K562 (cell line): ENCODE measurements at regions not wholly inside any gene's neighbourhood (a gene's known extent, or its start where the extent isn't known, plus 50 kb on each side); places are given as distances from the start of the nearest gene placed in this dataset.

Experiments
- ATAC-seq: fragments of 200-7000 bp; cut with Tn5 transposase; 3 replicates; pipeline ENCODE4 v1.9.1; 2020; ENCODE audit warnings: moderate library complexity
- BruUV-seq: library from RNA; stranded (reverse); fragments of 400-500 nt; replicated peaks from 2 replicates; lab custom pipeline; 2021; lab: Mats Ljungman, UMichigan
- CTCF ChIA-PET: fragments of 300-600 bp; formaldehyde crosslinking; extraction: SDS; loops from one replicate; lab custom pipeline; 2021; ENCODE audit warnings: low intra/inter-chr PET ratio; lab: Yijun Ruan, JAX
- POLR2A ChIA-PET: fragments of 300-600, 350-650 bp; sonication (Branson Sonifier 250); formaldehyde crosslinking; extraction: SDS; loops from one replicate; lab custom pipeline; 2021; ENCODE audit warnings: antibody characterized with exemption, inconsistent platforms; lab: Yijun Ruan, JAX
- DNase-seq, 4 experiments: peaks; one replicate each; pipeline versions ENCODE4 v3.0.0 to v3.0.0-alpha.2; 2011 to 2018; ENCODE audit warnings: low spot score in 3 of 4, mixed read lengths in 3 of 4; ENCODE audit errors: extremely low read depth in 1 of 4
- FAIRE-seq: peaks from 2 replicates; lab custom pipeline; 2011; peaks lifted over from hg19 to GRCh38; lab: Jason Lieb, UNC
- H2AFZ ChIP-seq: 2 replicates; pipeline ENCODE4 v1.6.0; 2011; ENCODE audit warnings: low read depth, low read length, control low read depth, inconsistent platforms
- H3K27ac ChIP-seq: fragments of 200-600 bp; 3 replicates; pipeline ENCODE4 v1.8.0; 2011; ENCODE audit warnings: low read depth, mild to moderate bottlenecking, control low read depth, inconsistent platforms, low read length, moderate library complexity, mixed read lengths; ENCODE audit errors: extremely low read depth
- H3K27me3 ChIP-seq, 2 experiments: fragments of 300-600 bp in 1 of 2; 2 replicates in 1 of 2; 3 replicates in 1 of 2; pipeline versions ENCODE4 v1.6.0 to v1.8.0; 2011; ENCODE audit warnings: inconsistent platforms in 2 of 2, low read length in 2 of 2, mild to moderate bottlenecking in 1 of 2, mixed read lengths in 1 of 2, moderate library complexity in 1 of 2; ENCODE audit not compliant: control insufficient read depth in 2 of 2, insufficient read depth in 2 of 2
- H3K36me3 ChIP-seq: fragments of 300-600 bp; 3 replicates; pipeline ENCODE4 v1.8.0; 2011; ENCODE audit warnings: mild to moderate bottlenecking, low read length, inconsistent platforms; ENCODE audit not compliant: control insufficient read depth, insufficient read depth
- H3K4me1 ChIP-seq, 2 experiments: fragments of 200-600 bp in 1 of 2; replicated peaks in 1 of 2; 2 replicates in 1 of 2; 3 replicates in 1 of 2; pipeline versions ENCODE4 v1.5.1 to v1.8.0; 2011; ENCODE audit warnings: inconsistent platforms in 2 of 2, low read length in 2 of 2, mild to moderate bottlenecking in 1 of 2, mixed read lengths in 1 of 2, moderate library complexity in 1 of 2; ENCODE audit not compliant: control insufficient read depth in 2 of 2, insufficient read depth in 2 of 2
- H3K4me2 ChIP-seq: 2 replicates; pipeline ENCODE4 v1.6.1; 2011; ENCODE audit warnings: low read length, control low read depth, inconsistent platforms, mixed read lengths; ENCODE audit not compliant: insufficient read depth
- H3K4me3 ChIP-seq: fragments of 200-600 bp; sonication (generic), shearing (Covaris generic); 2 replicates; pipeline ENCODE4 v1.5.1; 2016; ENCODE audit warnings: control low read depth, inconsistent platforms
- H3K79me2 ChIP-seq: fragments of 200-600 bp; 3 replicates; pipeline ENCODE4 v1.8.0; 2011; ENCODE audit warnings: low read length, inconsistent platforms; ENCODE audit not compliant: control insufficient read depth, insufficient read depth
- H3K9ac ChIP-seq, 2 experiments: 2 replicates each; pipeline versions ENCODE4 v1.6.0 to v1.6.1; 2011; ENCODE audit warnings: low read depth in 2 of 2, low read length in 2 of 2, control low read depth in 1 of 2, inconsistent platforms in 1 of 2, mild to moderate bottlenecking in 1 of 2, mixed read lengths in 1 of 2; ENCODE audit not compliant: insufficient read depth in 1 of 2
- H3K9me1 ChIP-seq: one replicate; pipeline ENCODE4 v1.6.0; 2011; ENCODE audit warnings: inconsistent platforms, mild to moderate bottlenecking, low read length, moderate library complexity; ENCODE audit not compliant: control insufficient read depth, insufficient read depth
- H3K9me3 ChIP-seq: replicated peaks from 2 replicates; pipeline ENCODE4 v1.5.1; 2011; ENCODE audit warnings: low read depth, low read length, inconsistent platforms; ENCODE audit not compliant: control insufficient read depth, insufficient read depth
- H4K20me1 ChIP-seq: replicated peaks from 2 replicates; pipeline ENCODE4 v1.6.1; 2011; ENCODE audit warnings: low read length, inconsistent platforms, mixed read lengths; ENCODE audit not compliant: control insufficient read depth, insufficient read depth
- BDP1 ChIP-seq: IDR thresholded peaks from 3 replicates; pipeline ENCODE4 v1.6.1; 2011; ENCODE audit not compliant: insufficient read length, insufficient read depth
- CTBP1 ChIP-seq: fragments of 450-650 bp; IDR thresholded peaks from 2 replicates; pipeline ENCODE4 v1.6.1; 2016; ENCODE audit warnings: borderline replicate concordance
- E2F3 ChIP-seq: fragments of 250-450 bp; sonication (Bioruptor Pico); IDR thresholded peaks from 2 replicates; pipeline ENCODE4 v1.4.0; 2020; ENCODE audit warnings: mild to moderate bottlenecking
- ELK3 ChIP-seq: fragments of 450-650 bp; formaldehyde crosslinking; IDR thresholded peaks from 2 replicates; pipeline ENCODE4 v1.4.0; 2020; ENCODE audit warnings: mild to moderate bottlenecking
- ETV6 ChIP-seq, 3 experiments: fragments of 150-350 bp in 1 of 3; sonication (generic) in 1 of 3; formaldehyde crosslinking in 1 of 3; IDR thresholded peaks; 2 replicates each; pipeline versions ENCODE4 v1.6.1 to v1.8.0; 2014 to 2022; ENCODE audit warnings: borderline replicate concordance in 2 of 3, low read depth in 2 of 3, antibody characterized with exemption in 1 of 3, low read length in 1 of 3, mild to moderate bottlenecking in 1 of 3, missing genetic modification reagents in 1 of 3
- FUS ChIP-seq: fragments of 200-400 bp; formaldehyde crosslinking; optimal IDR thresholded peaks from 2 replicates; pipeline ENCODE3; 2017; ENCODE audit warnings: low read depth, low read length
- GABPB2 ChIP-seq: fragments of 250-450 bp; sonication (Bioruptor Pico); conservative IDR thresholded peaks from 2 replicates; pipeline ENCODE4 v1.5.1; 2021; ENCODE audit warnings: mild to moderate bottlenecking
- GATA2 ChIP-seq: sonication (generic); formaldehyde crosslinking; IDR thresholded peaks from 2 replicates; pipeline ENCODE4 v1.4.0; 2020; ENCODE audit warnings: mild to moderate bottlenecking, missing genetic modification reagents
- MTF1 ChIP-seq: fragments of 250-450 bp; sonication (Bioruptor Pico); IDR thresholded peaks from 2 replicates; pipeline ENCODE4 v1.9.0; 2021; ENCODE audit warnings: moderate library complexity, mild to moderate bottlenecking, inconsistent platforms, borderline replicate concordance
- NFIC ChIP-seq: fragments of 450-650 bp; IDR thresholded peaks from 2 replicates; pipeline ENCODE4 v1.6.1; 2017; ENCODE audit warnings: mild to moderate bottlenecking, inconsistent platforms
- THRB ChIP-seq: fragments of 450-650 bp; formaldehyde crosslinking; conservative IDR thresholded peaks from 2 replicates; pipeline ENCODE4 v1.4.0; 2022; ENCODE audit warnings: mild to moderate bottlenecking, missing genetic modification characterization
- ZNF41 ChIP-seq: fragments of 250-450 bp; sonication (Bioruptor Pico); conservative IDR thresholded peaks from 2 replicates; pipeline ENCODE4 v1.4.0; 2020; ENCODE audit warnings: mild to moderate bottlenecking
- ZNF445 ChIP-seq: fragments of 250-450 bp; sonication (Bioruptor Pico); IDR thresholded peaks from 2 replicates; pipeline ENCODE4 v1.4.0; 2020; ENCODE audit warnings: low read depth, mild to moderate bottlenecking, moderate library complexity
- ZNF512 ChIP-seq: IDR thresholded peaks from 2 replicates; pipeline ENCODE4 v1.6.1; 2016; ENCODE audit warnings: missing genetic modification characterization, missing compliant biosample characterization
- WGBS: fragments of 100-300 bp; shearing (Covaris generic); methylation state at CpG from one replicate; pipeline ENCODE4 v1.1.6; 2016; ENCODE audit warnings: low coverage, mixed read lengths; ENCODE audit not compliant: insufficient coverage; ENCODE audit errors: missing lambda C conversion rate; 5-methylcytosine and 5-hydroxymethylcytosine counted together
- in situ Hi-C: fragments of 300-500 bp; cut with MboI; formaldehyde crosslinking; loops from 4 replicates; pipeline ENCODE4 v1.15.0; 2018; ENCODE audit warnings: inconsistent platforms, mixed read lengths
- intact Hi-C: fragments of 100-400 bp; cut with micrococcal nuclease; formaldehyde crosslinking; loops from 2 replicates; pipeline ENCODE4 v1.14.2; 2022
- TF ChIP-seq, protein P1 (sequence below): fragments of 450-650 bp; formaldehyde crosslinking; IDR thresholded peaks from 2 replicates; pipeline ENCODE4 v1.4.0; 2022; ENCODE audit warnings: missing genetic modification characterization

DNA sequence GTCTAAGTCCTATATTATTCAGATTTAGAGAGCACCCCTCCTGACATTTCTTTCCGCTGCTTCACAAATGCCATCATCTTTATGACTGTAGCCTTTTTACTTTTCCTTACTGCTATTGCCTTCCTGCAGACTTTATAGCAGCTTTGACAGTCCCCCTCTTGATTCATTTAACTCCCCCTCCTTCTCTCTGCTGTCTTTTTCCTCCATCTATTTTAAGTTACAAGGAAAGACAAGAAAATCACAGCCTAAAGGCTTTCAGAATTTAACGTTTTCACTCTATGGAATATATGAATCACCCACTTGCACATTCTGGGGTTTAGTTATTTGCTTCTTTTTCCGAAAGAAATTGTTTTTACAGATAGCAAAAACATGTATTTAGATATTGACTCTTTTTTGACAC lies 183.4 kb upstream of the SETBP1 start:
- Histone ChIP-seq H2AFZ (no peak overlapping the region), H3K27ac (no peak overlapping the region), H3K4me1 (no peaks in the 10 kb centered on the region), H4K20me1 (no peaks in the 10 kb centered on the region), H3K9ac (no peak overlapping the region), H3K4me3 (no peak overlapping the region), H3K79me2 (no peaks in the 10 kb centered on the region), H3K9me1 (no peaks in the 10 kb centered on the region), H3K9me3 (no peaks in the 10 kb centered on the region), H3K4me2 (no peak overlapping the region), H3K36me3 (no peaks in the 10 kb centered on the region)
- DNase-seq (no peak), FAIRE-seq (no peak), ATAC-seq (no peak)
- intact Hi-C loops, result no loop called here
- in situ Hi-C loops, result no loop called here
- BruUV-seq, result no TSS peak
- CTCF ChIA-PET, result no interaction called here
- 0% methylated on average over 3 of the region's 3 CpGs for WGBS
- TF ChIP-seq, protein P1, sequence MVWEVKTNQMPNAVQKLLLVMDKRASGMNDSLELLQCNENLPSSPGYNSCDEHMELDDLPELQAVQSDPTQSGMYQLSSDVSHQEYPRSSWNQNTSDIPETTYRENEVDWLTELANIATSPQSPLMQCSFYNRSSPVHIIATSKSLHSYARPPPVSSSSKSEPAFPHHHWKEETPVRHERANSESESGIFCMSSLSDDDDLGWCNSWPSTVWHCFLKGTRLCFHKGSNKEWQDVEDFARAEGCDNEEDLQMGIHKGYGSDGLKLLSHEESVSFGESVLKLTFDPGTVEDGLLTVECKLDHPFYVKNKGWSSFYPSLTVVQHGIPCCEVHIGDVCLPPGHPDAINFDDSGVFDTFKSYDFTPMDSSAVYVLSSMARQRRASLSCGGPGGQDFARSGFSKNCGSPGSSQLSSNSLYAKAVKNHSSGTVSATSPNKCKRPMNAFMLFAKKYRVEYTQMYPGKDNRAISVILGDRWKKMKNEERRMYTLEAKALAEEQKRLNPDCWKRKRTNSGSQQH, result no peak
- TF ChIP-seq MTF1 (CRISPR knock-in tag) (no peak), ETV6 (IDR thresholded peaks at IDR 0.05; ENCODE audit: borderline replicate concordance in 1 of 2, low read depth in 2 of 2, low read length in 1 of 2) (no peak), ETV6 (CRISPR knock-in tag; IDR thresholded peaks at IDR 0.05; ENCODE audit: borderline replicate concordance) (no peak), FUS (no peak), ZNF445 (no peak), GABPB2 (CRISPR knock-in tag) (no peak), BDP1 (no peak), E2F3 (CRISPR knock-in tag) (no peak), CTBP1 (no peak), ZNF512 (tag) (no peak), THRB (CRISPR knock-in tag) (no peak), ELK3 (CRISPR knock-in tag) (no peak), ZNF41 (CRISPR knock-in tag) (no peak), GATA2 (CRISPR knock-in tag) (no peak), NFIC (no peak)
- TF ChIP-seq, all 486 proteins: peak for 0
- POLR2A ChIA-PET, result no interaction called here
- H3K27me3 ChIP-seq, result no peaks in the 10 kb centered on the region
